ENCODE measurements at regions not wholly inside any gene's neighbourhood (a gene's known extent, or its start where the extent isn't known, plus 50 kb on each side); places are given as distances from the start of the nearest gene placed in this dataset.

GRCh38 chr9:86645303-86645702 lies 291.1 kb upstream of the TUT7 start:
- Histone ChIP-seq H3K9ac (ENCODE audit: low read depth, low read length) (no peak overlapping the region), H3K9me1 (ENCODE audit: insufficient read depth, low read length) (no peaks in the 10 kb centered on the region), H3K4me1 (ENCODE audit: control insufficient read depth, insufficient read depth, low read length) (no peaks in the 10 kb centered on the region; the same call in 1 of the 2 replicates), H2BK15ac (ENCODE audit: low read depth, low read length) (no peak overlapping the region), H2BK20ac (ENCODE audit: low read depth, low read length) (no peak overlapping the region), H3K27me3 (ENCODE audit: control insufficient read depth, insufficient read depth, low read length) (0 out of 2 replicates have a peak, but pooled peaks cover 2% of the 10 kb centered on the region), H4K20me1 (ENCODE audit: insufficient read depth, low read length) (no peaks in the 10 kb centered on the region), H3K4ac (ENCODE audit: low read depth, low read length) (no peak overlapping the region), H2BK5ac (ENCODE audit: low read depth, low read length, poor library complexity, severe bottlenecking) (no peak overlapping the region), H3K4me3 (ENCODE audit: insufficient read depth, low read depth, low read length) (no peak overlapping the region), H2AK5ac (ENCODE audit: low read depth, low read length) (no peak overlapping the region), H4K91ac (ENCODE audit: insufficient read depth, low read depth, low read length) (no peak overlapping the region), H3K27ac (ENCODE audit: insufficient read depth, low read length) (no peak overlapping the region), H4K8ac (ENCODE audit: low read depth in 2 of 2, low read length in 2 of 2) (no peak overlapping the region), H3K36me3 (ENCODE audit: control insufficient read depth, insufficient read depth, low read length) (no peaks in the 10 kb centered on the region), H3K79me1 (ENCODE audit: low read depth in 1 of 2, low read length in 2 of 2) (no peaks in the 10 kb centered on the region), H2BK120ac (ENCODE audit: low read depth, low read length) (no peak overlapping the region), H3K9me3 (ENCODE audit: control insufficient read depth, insufficient read depth, low read length) (no peaks in the 10 kb centered on the region), H4K5ac (ENCODE audit: low read depth, low read length) (no peak overlapping the region), H2AK9ac (replicated peaks; ENCODE audit: low read depth, low read length, poor library complexity) (no peak overlapping the region), H3K23ac (ENCODE audit: low read depth, low read length) (no peak overlapping the region), H3K56ac (ENCODE audit: extremely low read depth, insufficient read depth, low read length) (no peak overlapping the region), H3K18ac (ENCODE audit: low read depth, low read length) (no peak overlapping the region), H2AFZ (replicated peaks; ENCODE audit: low read length, poor library complexity) (no peak overlapping the region), H3K14ac (replicated peaks; ENCODE audit: low read depth, low read length) (no peak overlapping the region), H3K4me2 (ENCODE audit: low read depth, low read length) (no peak overlapping the region)
- no peak for TF ChIP-seq MAZ (IDR thresholded peaks at IDR 0.05; ENCODE audit: borderline replicate concordance, low read depth, low read length)
- TF ChIP-seq CEBPB (IDR thresholded peaks at IDR 0.05; ENCODE audit: low read depth, low read length), result no peak
- no peak for TF ChIP-seq NFE2L2 (IDR thresholded peaks at IDR 0.05; ENCODE audit: low read depth, low read length)
- no peak for TF ChIP-seq MXI1 (IDR thresholded peaks at IDR 0.05; ENCODE audit: borderline replicate concordance, low read depth, low read length)
- no peak for TF ChIP-seq RFX5 (IDR thresholded peaks at IDR 0.05; ENCODE audit: low read depth, low read length)
- in situ Hi-C loops (cut with MboI; ENCODE audit: low sequenced_read_pairs) (loop anchor here (25.0 kb wide), 1 partner anchor 292 kb away; the partner anchor contains the start of gene GAS1), dilution Hi-C loops (cut with HindIII; ENCODE audit: low sequenced_read_pairs, unreplicated experiment) (no loop called here), intact Hi-C loops (cut with micrococcal nuclease) (no loop called here)
- ATAC-seq (ENCODE audit: low read depth), result no peak
- POLR2A ChIA-PET (ENCODE audit: unreplicated experiment), result no interaction called here
- no peak for DNase-seq
- 95% methylated on average over 10 of the region's 21 CpGs; no CpG with 5 or more reads in 1 of the 2 experiments for WGBS, 2 experiments (ENCODE audit: extremely low coverage in 2 of 2, insufficient read length in 1 of 2)
- CTCF ChIA-PET, result no interaction called here
- BruUV-seq (replicated peaks), result no TSS peak
